Upper lobe of right lung (tissue), 1 donor: ENCODE measurements at regions not wholly inside any gene's neighbourhood (a gene's known extent, or its start where the extent isn't known, plus 50 kb on each side); places are given as distances from the start of the nearest gene placed in this dataset.
A peak's percentile ranks its signal among the peaks of the same experiment; 100 is the strongest.

ENCODE experiments used
- ATAC-seq: fragments of 200-7000 bp; cut with Tn5 transposase; one replicate; pipeline ENCODE4 v1.9.1; 2020; ENCODE audit warnings: mild to moderate bottlenecking, moderate library complexity
- DNase-seq: peaks from one replicate; pipeline ENCODE4 v3.0.0-alpha.2; 2020
- H3K27ac ChIP-seq: fragments of 200-600 bp; one replicate; pipeline ENCODE4 v1.8.0; 2022
- H3K27me3 ChIP-seq: fragments of 200-600 bp; one replicate; pipeline ENCODE4 v1.8.0; 2022; ENCODE audit warnings: mild to moderate bottlenecking
- H3K36me3 ChIP-seq: fragments of 200-600 bp; one replicate; pipeline ENCODE4 v1.8.0; 2022
- H3K4me1 ChIP-seq: fragments of 200-600 bp; one replicate; pipeline ENCODE4 v1.8.0; 2022
- H3K4me3 ChIP-seq: fragments of 200-600 bp; one replicate; pipeline ENCODE4 v1.8.0; 2022; ENCODE audit warnings: mild to moderate bottlenecking
- H3K9me3 ChIP-seq: fragments of 200-600 bp; one replicate; pipeline ENCODE4 v1.8.0; 2022
- intact Hi-C: fragments of 100-400 bp; cut with DNase I; formaldehyde crosslinking; loops from one replicate; pipeline ENCODE4 v1.11.0; 2022
- TF ChIP-seq, protein P1 (sequence below): fragments of 200-600 bp; IDR thresholded peaks from one replicate; pipeline ENCODE4 v1.8.0; 2022; ENCODE audit warnings: antibody characterized with exemption
- donor health status: DM: no; HTN: yes; CAD: no; lungs with severe emphysema.

GRCh38 chr10:54961040-54961439 is 160.0 kb upstream of the PCDH15 start:
- no peak overlapping the region for H3K27ac ChIP-seq
- H3K36me3 ChIP-seq, result no peaks in the 10 kb centered on the region
- no peaks in the 10 kb centered on the region for H3K4me1 ChIP-seq
- intact Hi-C loops, result no loop called here
- no peak for ATAC-seq
- H3K27me3 ChIP-seq, result no peaks in the 10 kb centered on the region
- TF ChIP-seq, protein P1, sequence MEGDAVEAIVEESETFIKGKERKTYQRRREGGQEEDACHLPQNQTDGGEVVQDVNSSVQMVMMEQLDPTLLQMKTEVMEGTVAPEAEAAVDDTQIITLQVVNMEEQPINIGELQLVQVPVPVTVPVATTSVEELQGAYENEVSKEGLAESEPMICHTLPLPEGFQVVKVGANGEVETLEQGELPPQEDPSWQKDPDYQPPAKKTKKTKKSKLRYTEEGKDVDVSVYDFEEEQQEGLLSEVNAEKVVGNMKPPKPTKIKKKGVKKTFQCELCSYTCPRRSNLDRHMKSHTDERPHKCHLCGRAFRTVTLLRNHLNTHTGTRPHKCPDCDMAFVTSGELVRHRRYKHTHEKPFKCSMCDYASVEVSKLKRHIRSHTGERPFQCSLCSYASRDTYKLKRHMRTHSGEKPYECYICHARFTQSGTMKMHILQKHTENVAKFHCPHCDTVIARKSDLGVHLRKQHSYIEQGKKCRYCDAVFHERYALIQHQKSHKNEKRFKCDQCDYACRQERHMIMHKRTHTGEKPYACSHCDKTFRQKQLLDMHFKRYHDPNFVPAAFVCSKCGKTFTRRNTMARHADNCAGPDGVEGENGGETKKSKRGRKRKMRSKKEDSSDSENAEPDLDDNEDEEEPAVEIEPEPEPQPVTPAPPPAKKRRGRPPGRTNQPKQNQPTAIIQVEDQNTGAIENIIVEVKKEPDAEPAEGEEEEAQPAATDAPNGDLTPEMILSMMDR, result no peak
- DNase-seq, result no peak
- H3K9me3 ChIP-seq, result no peaks in the 10 kb centered on the region
- H3K4me3 ChIP-seq, result no peak overlapping the region

GRCh38 chr10:54958844-54959243 is 157.8 kb upstream of the PCDH15 start:
- no peaks in the 10 kb centered on the region for H3K36me3 ChIP-seq
- intact Hi-C loops, result no loop called here
- H3K27ac ChIP-seq, result no peak overlapping the region
- no peak for ATAC-seq
- no peak overlapping the region for H3K4me3 ChIP-seq
- H3K4me1 ChIP-seq, result no peaks in the 10 kb centered on the region
- H3K27me3 ChIP-seq, result no peaks in the 10 kb centered on the region
- no peak for DNase-seq
- TF ChIP-seq, protein P1, result no peak
- no peaks in the 10 kb centered on the region for H3K9me3 ChIP-seq

GRCh38 chr10:54947605-54948004 is 146.6 kb upstream of the PCDH15 start:
- Histone ChIP-seq H3K4me1 (no peaks in the 10 kb centered on the region), H3K36me3 (no peaks in the 10 kb centered on the region), H3K27ac (no peak overlapping the region), H3K4me3 (no peak overlapping the region), H3K9me3 (no peaks in the 10 kb centered on the region), H3K27me3 (no peaks in the 10 kb centered on the region)
- TF ChIP-seq, protein P1, result no peak
- ATAC-seq (no peak), DNase-seq (no peak)
- intact Hi-C loops, result no loop called here

DNA sequence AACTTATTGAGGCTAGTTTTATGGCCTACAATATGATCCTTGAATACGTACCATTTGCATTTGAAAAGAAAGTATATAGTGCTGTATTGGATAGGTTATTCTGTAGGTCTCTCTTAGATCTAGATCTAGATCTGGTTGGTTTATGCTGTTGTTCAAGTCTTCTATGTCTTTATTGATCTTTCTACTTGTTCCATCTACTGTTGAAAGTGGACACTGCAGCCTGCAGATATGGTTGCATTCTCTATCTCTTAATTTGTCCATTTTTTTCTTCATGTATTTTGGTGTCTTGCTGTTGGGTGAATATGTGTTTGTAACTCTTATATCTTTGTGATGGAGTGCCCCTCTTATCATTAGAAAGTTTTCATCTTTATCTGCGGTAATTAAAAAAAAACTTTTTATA is 139.4 kb upstream of the PCDH15 start:
- DNase-seq (no peak), ATAC-seq (no peak)
- H3K4me3 ChIP-seq, result no peak overlapping the region
- no peak overlapping the region for H3K27ac ChIP-seq
- intact Hi-C loops, result no loop called here
- H3K36me3 ChIP-seq, result no peaks in the 10 kb centered on the region
- H3K27me3 ChIP-seq, result no peaks in the 10 kb centered on the region
- TF ChIP-seq, protein P1, result no peak
- no peaks in the 10 kb centered on the region for H3K9me3 ChIP-seq
- H3K4me1 ChIP-seq, result no peaks in the 10 kb centered on the region

GRCh38 chr10:54914049-54914448 is 113.0 kb upstream of the PCDH15 start:
- DNase-seq (no peak), ATAC-seq (no peak)
- Histone ChIP-seq H3K9me3 (no peaks in the 10 kb centered on the region), H3K27me3 (no peaks in the 10 kb centered on the region), H3K4me1 (no peaks in the 10 kb centered on the region), H3K27ac (no peak overlapping the region), H3K36me3 (no peaks in the 10 kb centered on the region), H3K4me3 (no peak overlapping the region)
- TF ChIP-seq, protein P1, result no peak
- intact Hi-C loops, result no loop called here

- no peaks in the 10 kb centered on the region for H3K4me1 ChIP-seq
- peak; percentile 50 for DNase-seq
- no peak overlapping the region for H3K4me3 ChIP-seq
- intact Hi-C loops, result no loop called here
- peak; percentile 20 for ATAC-seq
- no peak overlapping the region for H3K27ac ChIP-seq
- TF ChIP-seq, protein P1, result no peak
- H3K9me3 ChIP-seq, result no peaks in the 10 kb centered on the region
- H3K36me3 ChIP-seq, result no peaks in the 10 kb centered on the region
- H3K27me3 ChIP-seq, result no peaks in the 10 kb centered on the region
Observed at GRCh38 chr10:54909165-54909564, 108.1 kb upstream of the PCDH15 start.
